GM18873 (cell line): ENCODE measurements at regions not wholly inside any gene's neighbourhood (a gene's known extent, or its start where the extent isn't known, plus 50 kb on each side); places are given as distances from the start of the nearest gene placed in this dataset.
"Not testable (repeated sequence)": the region's sequence is repeated elsewhere in the genome, so short reads cannot be mapped to it uniquely, and the experiment has no call there.

ENCODE experiments used
- ATAC-seq: cut with Tn5 transposase; IDR thresholded peaks from one replicate; pipeline ENCODE4 v1.9.1; 2021; ENCODE audit warnings: mild to moderate bottlenecking, moderate library complexity, moderate number of reproducible peaks; ENCODE audit not compliant: unreplicated experiment, low FRiP score

GRCh38 chr16:63703612-63704011 lies 1418.3 kb downstream of the CDH11 start:
- no peak for ATAC-seq

- ATAC-seq = no peak
Observed at GRCh38 chr16:63702981-63703590, 1418.8 kb downstream of the CDH11 start.

- no peak for ATAC-seq
Observed at GRCh38 chr16:63697736-63698135, 1424.1 kb downstream of the CDH11 start.

GRCh38 chr16:63695347-63695746 lies 1426.5 kb downstream of the CDH11 start:
- no peak for ATAC-seq

- ATAC-seq = no peak
Observed at GRCh38 chr16:63690961-63691360, 1430.9 kb downstream of the CDH11 start.

GRCh38 chr16:63690267-63690666 lies 1431.6 kb downstream of the CDH11 start:
- no peak for ATAC-seq

- no peak for ATAC-seq
Observed at GRCh38 chr16:63689068-63689467, 1432.8 kb downstream of the CDH11 start.

- ATAC-seq = no peak
Observed at GRCh38 chr16:63684149-63685101, 1437.4 kb downstream of the CDH11 start.

- no peak for ATAC-seq
Observed at GRCh38 chr16:63682844-63683243, 1439.0 kb downstream of the CDH11 start.

GRCh38 chr16:63672493-63672892 lies 1449.4 kb downstream of the CDH11 start:
- ATAC-seq = no peak

GRCh38 chr16:63663155-63663554 lies 1458.7 kb downstream of the CDH11 start:
- no peak for ATAC-seq

GRCh38 chr16:63655846-63656245 lies 1466.0 kb downstream of the CDH11 start:
- ATAC-seq = no peak

- no peak for ATAC-seq
Observed at GRCh38 chr16:63653044-63653839, 1468.6 kb downstream of the CDH11 start.

GRCh38 chr16:63652091-63652490 lies 1469.8 kb downstream of the CDH11 start:
- no peak for ATAC-seq

GRCh38 chr16:63650550-63650949 lies 1471.3 kb downstream of the CDH11 start:
- no peak for ATAC-seq

- not testable (repeated sequence) for ATAC-seq
Observed at GRCh38 chr16:63633706-63634445, 1488.0 kb downstream of the CDH11 start.

- no peak for ATAC-seq
Observed at GRCh38 chr16:63629272-63629671, 1492.6 kb downstream of the CDH11 start.

GRCh38 chr16:63628812-63629211 lies 1493.1 kb downstream of the CDH11 start:
- ATAC-seq = no peak

GRCh38 chr16:63625126-63625525 lies 1496.7 kb downstream of the CDH11 start:
- ATAC-seq = no peak

- no peak for ATAC-seq
Observed at GRCh38 chr16:63623551-63624039, 1498.3 kb downstream of the CDH11 start.
